Astrocyte (in vitro differentiated cells and primary cell): ENCODE measurements at regions not wholly inside any gene's neighbourhood (a gene's known extent, or its start where the extent isn't known, plus 50 kb on each side); places are given as distances from the start of the nearest gene placed in this dataset.

ENCODE experiments used
- CTCF ChIP-seq: IDR thresholded peaks from 2 replicates; pipeline ENCODE4 v1.5.1; 2011; ENCODE audit warnings: low read depth, mild to moderate bottlenecking, inconsistent platforms, low read length, moderate library complexity; ENCODE audit not compliant: insufficient read depth
- EZH2 ChIP-seq: IDR thresholded peaks from 2 replicates; pipeline ENCODE4 v1.6.1; 2012; ENCODE audit warnings: mild to moderate bottlenecking, low read length, inconsistent platforms; ENCODE audit not compliant: insufficient read depth

GRCh38 chr4:11842620-11843263 lies 414.0 kb upstream of the HS3ST1 start:
- TF ChIP-seq CTCF (no peak), EZH2 (no peak)
